HEK293 (cell line): ENCODE measurements at regions not wholly inside any gene's neighbourhood (a gene's known extent, or its start where the extent isn't known, plus 50 kb on each side); places are given as distances from the start of the nearest gene placed in this dataset.

Experiments
- CTCF ChIP-seq: fragments of 450-650 bp; formaldehyde crosslinking; IDR thresholded peaks from 2 replicates; pipeline ENCODE4 v1.5.1; 2016; ENCODE audit warnings: missing biosample characterization, missing genetic modification characterization
- KLF10 ChIP-seq: fragments of 450-650 bp; IDR thresholded peaks from 2 replicates; pipeline ENCODE4 v1.5.1; 2018; ENCODE audit warnings: missing biosample characterization, mild to moderate bottlenecking, missing genetic modification characterization
- SETDB1 ChIP-seq: IDR thresholded peaks from one replicate; pipeline ENCODE4 v1.6.1; 2017; ENCODE audit warnings: mild to moderate bottlenecking, low read length, moderate library complexity, mixed read lengths; ENCODE audit not compliant: insufficient read length
- YY1 ChIP-seq: fragments of 450-650 bp; formaldehyde crosslinking; IDR thresholded peaks from 2 replicates; pipeline ENCODE4 v1.5.1; 2018; ENCODE audit warnings: missing biosample characterization, missing genetic modification characterization
- ZBTB20 ChIP-seq: fragments of 450-650 bp; formaldehyde crosslinking; IDR thresholded peaks from 2 replicates; pipeline ENCODE4 v1.5.1; 2016; ENCODE audit warnings: missing biosample characterization, missing genetic modification characterization
- ZFP37 ChIP-seq: fragments of 450-650 bp; formaldehyde crosslinking; IDR thresholded peaks from 2 replicates; pipeline ENCODE4 v1.5.1; 2016; ENCODE audit warnings: missing biosample characterization, missing genetic modification characterization
- ZNF692 ChIP-seq: fragments of 450-650 bp; formaldehyde crosslinking; IDR thresholded peaks from 2 replicates; pipeline ENCODE4 v1.5.1; 2016; ENCODE audit warnings: missing biosample characterization, missing genetic modification characterization
- TF ChIP-seq, protein P1 (sequence below): fragments of 450-650 bp; formaldehyde crosslinking; IDR thresholded peaks from 2 replicates; pipeline ENCODE4 v1.5.1; 2016; ENCODE audit warnings: missing biosample characterization, missing genetic modification characterization
- TF ChIP-seq, protein P2 (sequence below): fragments of 450-650 bp; formaldehyde crosslinking; IDR thresholded peaks from 2 replicates; pipeline ENCODE4 v1.5.1; 2016; ENCODE audit warnings: missing biosample characterization, missing genetic modification characterization

DNA sequence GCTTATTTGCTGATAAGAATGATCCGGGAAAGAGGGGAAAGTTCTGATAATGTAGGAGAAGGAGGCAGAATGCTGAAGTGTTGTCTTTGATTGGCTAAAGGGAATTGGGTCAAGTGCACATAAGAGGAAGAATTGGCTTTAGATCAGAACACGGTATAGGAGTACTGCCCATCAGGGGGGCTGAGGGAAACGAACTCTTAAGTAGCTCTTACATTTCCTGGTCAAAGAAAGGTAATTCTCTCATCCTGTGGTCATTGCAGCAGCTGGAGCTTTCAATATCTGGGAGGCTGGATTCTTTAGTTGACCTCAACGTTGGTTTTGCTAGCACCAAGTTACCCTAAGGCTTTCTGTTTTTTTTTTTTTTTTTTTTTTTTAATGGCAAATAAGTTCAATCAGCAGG is 178.7 kb upstream of the NR3C1 start:
- TF ChIP-seq CTCF (tag by site-specific recombination) (no peak), SETDB1 (no peak), YY1 (tag by site-specific recombination) (no peak), ZBTB20 (no peak), ZNF692 (no peak), ZFP37 (tag by site-specific recombination) (no peak), KLF10 (tag by site-specific recombination) (no peak)
- TF ChIP-seq, protein P1, sequence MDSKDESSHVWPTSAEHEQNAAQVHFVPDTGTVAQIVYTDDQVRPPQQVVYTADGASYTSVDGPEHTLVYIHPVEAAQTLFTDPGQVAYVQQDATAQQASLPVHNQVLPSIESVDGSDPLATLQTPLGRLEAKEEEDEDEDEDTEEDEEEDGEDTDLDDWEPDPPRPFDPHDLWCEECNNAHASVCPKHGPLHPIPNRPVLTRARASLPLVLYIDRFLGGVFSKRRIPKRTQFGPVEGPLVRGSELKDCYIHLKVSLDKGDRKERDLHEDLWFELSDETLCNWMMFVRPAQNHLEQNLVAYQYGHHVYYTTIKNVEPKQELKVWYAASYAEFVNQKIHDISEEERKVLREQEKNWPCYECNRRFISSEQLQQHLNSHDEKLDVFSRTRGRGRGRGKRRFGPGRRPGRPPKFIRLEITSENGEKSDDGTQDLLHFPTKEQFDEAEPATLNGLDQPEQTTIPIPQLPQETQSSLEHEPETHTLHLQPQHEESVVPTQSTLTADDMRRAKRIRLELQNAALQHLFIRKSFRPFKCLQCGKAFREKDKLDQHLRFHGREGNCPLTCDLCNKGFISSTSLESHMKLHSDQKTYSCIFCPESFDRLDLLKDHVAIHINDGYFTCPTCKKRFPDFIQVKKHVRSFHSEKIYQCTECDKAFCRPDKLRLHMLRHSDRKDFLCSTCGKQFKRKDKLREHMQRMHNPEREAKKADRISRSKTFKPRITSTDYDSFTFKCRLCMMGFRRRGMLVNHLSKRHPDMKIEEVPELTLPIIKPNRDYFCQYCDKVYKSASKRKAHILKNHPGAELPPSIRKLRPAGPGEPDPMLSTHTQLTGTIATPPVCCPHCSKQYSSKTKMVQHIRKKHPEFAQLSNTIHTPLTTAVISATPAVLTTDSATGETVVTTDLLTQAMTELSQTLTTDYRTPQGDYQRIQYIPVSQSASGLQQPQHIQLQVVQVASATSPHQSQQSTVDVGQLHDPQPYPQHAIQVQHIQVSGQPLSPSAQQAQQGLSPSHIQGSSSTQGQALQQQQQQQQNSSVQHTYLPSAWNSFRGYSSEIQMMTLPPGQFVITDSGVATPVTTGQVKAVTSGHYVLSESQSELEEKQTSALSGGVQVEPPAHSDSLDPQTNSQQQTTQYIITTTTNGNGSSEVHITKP (tag by site-specific recombination), result no peak
- TF ChIP-seq, protein P2, sequence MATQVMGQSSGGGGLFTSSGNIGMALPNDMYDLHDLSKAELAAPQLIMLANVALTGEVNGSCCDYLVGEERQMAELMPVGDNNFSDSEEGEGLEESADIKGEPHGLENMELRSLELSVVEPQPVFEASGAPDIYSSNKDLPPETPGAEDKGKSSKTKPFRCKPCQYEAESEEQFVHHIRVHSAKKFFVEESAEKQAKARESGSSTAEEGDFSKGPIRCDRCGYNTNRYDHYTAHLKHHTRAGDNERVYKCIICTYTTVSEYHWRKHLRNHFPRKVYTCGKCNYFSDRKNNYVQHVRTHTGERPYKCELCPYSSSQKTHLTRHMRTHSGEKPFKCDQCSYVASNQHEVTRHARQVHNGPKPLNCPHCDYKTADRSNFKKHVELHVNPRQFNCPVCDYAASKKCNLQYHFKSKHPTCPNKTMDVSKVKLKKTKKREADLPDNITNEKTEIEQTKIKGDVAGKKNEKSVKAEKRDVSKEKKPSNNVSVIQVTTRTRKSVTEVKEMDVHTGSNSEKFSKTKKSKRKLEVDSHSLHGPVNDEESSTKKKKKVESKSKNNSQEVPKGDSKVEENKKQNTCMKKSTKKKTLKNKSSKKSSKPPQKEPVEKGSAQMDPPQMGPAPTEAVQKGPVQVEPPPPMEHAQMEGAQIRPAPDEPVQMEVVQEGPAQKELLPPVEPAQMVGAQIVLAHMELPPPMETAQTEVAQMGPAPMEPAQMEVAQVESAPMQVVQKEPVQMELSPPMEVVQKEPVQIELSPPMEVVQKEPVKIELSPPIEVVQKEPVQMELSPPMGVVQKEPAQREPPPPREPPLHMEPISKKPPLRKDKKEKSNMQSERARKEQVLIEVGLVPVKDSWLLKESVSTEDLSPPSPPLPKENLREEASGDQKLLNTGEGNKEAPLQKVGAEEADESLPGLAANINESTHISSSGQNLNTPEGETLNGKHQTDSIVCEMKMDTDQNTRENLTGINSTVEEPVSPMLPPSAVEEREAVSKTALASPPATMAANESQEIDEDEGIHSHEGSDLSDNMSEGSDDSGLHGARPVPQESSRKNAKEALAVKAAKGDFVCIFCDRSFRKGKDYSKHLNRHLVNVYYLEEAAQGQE (tag by site-specific recombination), result no peak
